Hematopoietic multipotent progenitor cell (in vitro differentiated cells): ENCODE measurements at regions not wholly inside any gene's neighbourhood (a gene's known extent, or its start where the extent isn't known, plus 50 kb on each side); places are given as distances from the start of the nearest gene placed in this dataset.
A peak's percentile ranks its signal among the peaks of the same experiment; 100 is the strongest.

ENCODE experiments used
- DNase-seq, 3 donors: peaks; one replicate each; pipeline ENCODE4 v3.0.0-alpha.2; 2011 to 2015; ENCODE audit warnings: low read depth in 2 of 3, low spot score in 2 of 3

GRCh38 chr3:28792604-28793003, 444.0 kb upstream of the AZI2 start:
- no peak for DNase-seq

DNA sequence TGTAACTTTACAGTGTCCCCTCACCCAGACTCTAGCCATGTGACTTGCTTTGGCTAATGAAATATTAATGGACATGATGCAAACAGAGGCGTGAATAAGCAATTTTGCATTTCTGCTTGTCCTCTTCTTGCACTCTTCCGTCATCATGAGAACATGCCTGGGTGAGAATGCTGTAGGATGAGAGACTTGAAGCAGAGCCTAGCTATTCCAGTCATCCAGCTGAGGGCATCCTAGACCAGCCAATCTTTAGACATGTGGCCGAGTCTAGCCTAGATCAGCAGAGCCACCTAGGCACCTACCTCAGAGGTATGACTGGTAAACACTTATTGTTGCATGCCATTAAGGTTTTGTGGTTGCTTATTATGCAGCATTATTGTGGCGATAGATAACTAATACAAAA, 450.5 kb upstream of the AZI2 start:
- DNase-seq, result no peak

- no peak for DNase-seq
These were observed 451.6 kb upstream of the AZI2 start for GRCh38 chr3:28800203-28800602.

- no peak for DNase-seq
These were observed 459.4 kb upstream of the AZI2 start for GRCh38 chr3:28808068-28808467.

DNA sequence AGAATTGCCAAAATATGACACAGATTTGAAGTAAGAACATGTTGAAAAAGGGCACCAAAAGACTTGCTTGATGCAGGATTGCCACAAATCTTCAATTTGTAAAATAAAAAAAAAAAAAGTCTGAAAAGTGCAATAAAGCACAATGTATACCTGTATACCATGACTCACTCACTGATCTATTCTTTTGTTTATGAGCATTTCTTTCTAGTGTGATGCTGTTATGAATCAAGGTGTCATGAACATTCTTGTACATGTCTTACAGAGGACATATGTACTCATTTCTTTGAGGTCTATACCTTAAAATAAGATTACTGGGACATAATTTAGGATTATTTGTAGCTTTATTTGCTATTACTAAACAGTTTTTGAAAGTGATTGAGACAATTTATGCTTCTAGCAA, 464.9 kb upstream of the RBMS3 start:
- no peak for DNase-seq

DNA sequence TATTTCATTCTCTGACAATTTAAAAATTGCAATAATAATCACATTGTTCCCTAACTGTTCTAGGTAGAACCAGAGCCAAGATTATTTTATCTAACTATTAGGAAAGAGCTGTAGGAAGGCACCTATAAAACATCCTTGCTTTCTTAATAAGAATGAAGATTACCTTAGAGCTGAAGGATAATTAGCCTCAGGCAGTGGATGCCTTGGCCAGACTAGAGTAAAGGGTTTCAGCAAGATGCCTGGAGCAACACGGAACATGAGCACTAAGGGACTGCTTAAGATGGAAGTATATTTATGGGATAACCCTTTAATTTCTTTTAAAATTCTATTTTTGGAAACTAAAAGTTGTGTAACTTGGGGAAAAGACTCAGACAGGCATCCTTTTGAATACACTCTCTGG, 456.6 kb upstream of the RBMS3 start:
- no peak for DNase-seq

GRCh38 chr3:28826840-28827239, 454.0 kb upstream of the RBMS3 start:
- DNase-seq, result no peak

GRCh38 chr3:28835249-28835648, 445.6 kb upstream of the RBMS3 start:
- no peak for DNase-seq

- DNase-seq, result no peak
These were observed 445.1 kb upstream of the RBMS3 start for GRCh38 chr3:28835751-28836150.

DNA sequence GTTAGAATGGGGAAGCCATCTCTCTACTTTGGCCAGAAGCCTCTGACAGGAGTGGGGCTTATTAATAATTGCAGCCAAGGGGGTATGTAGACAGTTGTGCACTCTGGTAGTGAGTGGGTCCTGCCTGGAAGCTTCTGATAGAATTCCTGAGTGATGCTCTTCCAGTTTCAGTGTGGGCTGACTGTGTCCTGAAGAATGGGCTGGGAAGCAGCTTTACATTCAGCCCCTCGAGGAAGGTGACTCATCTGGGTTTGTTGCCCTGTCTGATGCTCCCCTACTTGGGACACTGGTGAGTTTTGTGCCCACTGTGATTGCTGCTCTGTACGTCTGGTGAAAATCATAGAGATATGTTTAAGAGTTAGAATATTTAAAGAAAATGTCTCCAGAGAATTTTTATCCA, 444.7 kb upstream of the RBMS3 start:
- DNase-seq, result no peak

- DNase-seq, result no peak
These were observed 439.9 kb upstream of the RBMS3 start for GRCh38 chr3:28840976-28841376.

GRCh38 chr3:28841441-28841840, 439.4 kb upstream of the RBMS3 start:
- DNase-seq, result no peak

GRCh38 chr3:28844298-28845005, 436.4 kb upstream of the RBMS3 start:
- no peak for DNase-seq

DNA sequence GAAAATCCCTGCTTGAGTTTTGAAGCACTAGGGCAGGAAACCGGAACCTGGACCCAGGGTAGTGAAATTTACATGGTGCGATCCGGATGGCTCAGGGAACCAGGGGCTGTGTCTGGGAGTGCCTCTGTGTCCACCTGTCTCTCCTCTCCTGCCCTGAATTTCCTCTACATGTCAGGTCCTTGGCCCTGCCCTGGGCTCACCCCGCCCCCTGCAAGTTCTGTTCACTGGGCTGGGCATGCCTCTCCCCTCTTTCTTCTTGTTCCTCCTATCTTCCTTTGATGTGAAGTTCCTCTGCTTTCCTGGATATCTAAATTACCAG, 435.9 kb upstream of the RBMS3 start:
- DNase-seq, result no peak

DNA sequence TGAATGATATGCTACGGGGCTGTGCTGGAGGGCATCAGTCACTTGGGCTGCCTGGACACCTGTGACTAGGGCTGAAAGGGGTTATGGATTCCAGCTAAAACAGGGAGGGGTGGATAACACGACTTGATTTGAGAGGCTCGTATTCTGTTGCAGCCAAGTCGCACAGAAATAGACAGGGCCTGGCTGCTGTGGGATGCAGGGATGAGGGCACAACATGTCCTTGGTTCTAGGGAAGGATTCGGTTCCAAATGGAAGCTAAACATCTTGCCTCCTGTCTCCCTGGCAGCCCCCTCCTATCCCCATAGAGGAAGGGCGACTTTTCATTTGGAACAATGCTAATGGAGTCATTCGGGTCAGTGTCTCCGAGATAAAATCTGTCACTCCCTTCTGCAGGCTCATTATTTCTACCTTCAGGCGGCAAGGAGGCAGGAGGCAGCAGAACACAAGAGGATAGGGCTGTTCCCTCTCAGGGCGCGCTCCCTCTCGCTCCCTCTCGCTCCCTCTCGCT, 433.8 kb upstream of the RBMS3 start:
- no peak for DNase-seq

DNA sequence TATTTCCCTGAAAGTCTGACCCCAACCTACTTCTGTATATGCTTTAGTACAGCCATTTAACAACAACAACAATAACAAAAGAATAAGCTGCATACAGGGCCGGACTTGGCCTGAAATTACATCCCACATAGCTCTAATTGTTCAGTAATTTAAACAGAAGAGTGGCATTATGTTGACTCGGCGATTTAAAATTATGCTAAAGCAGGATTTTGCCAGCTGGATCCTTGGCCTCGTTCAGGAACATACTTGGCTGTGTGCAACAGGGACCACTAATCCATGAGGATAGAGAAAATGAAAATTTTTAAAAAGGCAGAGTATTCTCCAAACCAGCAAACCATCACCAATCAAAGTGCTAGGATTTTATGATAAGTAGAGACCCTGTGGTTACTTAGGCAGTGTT, 433.1 kb upstream of the RBMS3 start:
- DNase-seq, result no peak

- no peak for DNase-seq
These were observed 430.7 kb upstream of the RBMS3 start for GRCh38 chr3:28850186-28850585.

GRCh38 chr3:28853830-28854229, 427.0 kb upstream of the RBMS3 start:
- DNase-seq, result no peak

GRCh38 chr3:28856796-28857195, 424.1 kb upstream of the RBMS3 start:
- DNase-seq, result no peak

DNA sequence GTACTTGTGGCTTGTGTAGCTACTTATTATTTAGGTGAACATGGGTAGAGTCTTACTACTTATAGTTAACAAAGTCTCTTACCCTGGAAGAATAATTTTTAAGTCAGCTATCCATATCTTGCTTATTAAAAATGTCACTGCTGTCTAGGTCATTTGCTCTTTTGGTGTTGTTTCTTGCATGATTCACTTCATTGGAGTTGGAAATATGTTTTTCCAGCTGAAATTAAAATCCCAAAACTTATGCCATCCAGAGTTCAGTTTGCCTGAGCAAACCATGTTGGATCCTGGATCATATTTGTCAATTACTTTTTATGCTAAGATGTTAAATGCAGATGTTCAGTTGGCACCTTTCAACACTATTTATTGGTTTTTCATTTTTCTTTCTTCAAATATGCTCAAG, 421.0 kb upstream of the RBMS3 start:
- DNase-seq, result no peak

DNA sequence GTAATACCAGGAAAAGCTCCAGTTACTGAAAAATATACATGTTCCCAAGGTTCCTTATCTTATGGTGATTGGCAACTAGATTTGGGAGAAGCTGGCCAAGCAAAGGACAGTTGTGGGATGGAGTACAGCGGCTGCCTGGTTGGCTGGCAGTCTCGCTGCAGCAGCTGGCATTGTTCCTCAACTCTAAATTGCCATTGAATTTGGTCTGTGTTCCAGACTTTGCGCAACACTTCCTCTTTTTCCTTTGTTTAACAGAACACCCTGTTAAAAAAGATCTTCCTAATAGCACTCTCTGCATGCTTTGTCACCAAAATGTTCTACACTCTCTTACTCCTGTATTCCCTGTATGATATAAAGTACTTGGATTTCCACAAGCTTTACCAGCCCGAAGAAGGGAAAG, 420.6 kb upstream of the RBMS3 start:
- peak in 2 of 3 donors; percentile 17 to 54 for DNase-seq

DNA sequence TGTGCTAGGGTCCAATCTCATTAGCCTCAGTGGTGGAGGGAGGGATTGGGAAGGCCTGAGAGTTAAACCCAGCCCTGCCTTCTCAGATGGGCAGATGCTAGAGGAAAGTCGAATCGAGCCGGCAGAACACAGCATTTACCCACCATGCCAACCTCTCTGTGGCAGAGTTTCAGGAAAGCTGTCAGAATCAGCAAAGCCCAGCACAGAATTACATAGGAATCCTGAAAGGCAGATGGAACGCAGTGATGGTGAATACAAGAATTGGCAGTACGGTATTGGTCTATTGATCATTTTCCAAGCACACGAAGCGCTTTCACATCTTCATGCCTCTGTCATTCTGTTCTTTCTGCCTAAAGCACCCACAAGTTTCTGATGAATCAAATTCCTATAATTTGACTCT, 417.7 kb upstream of the RBMS3 start:
- no peak for DNase-seq

GRCh38 chr3:28867836-28868235, 413.0 kb upstream of the RBMS3 start:
- DNase-seq, result no peak
